ENCODE measurements at regions not wholly inside any gene's neighbourhood (a gene's known extent, or its start where the extent isn't known, plus 50 kb on each side); places are given as distances from the start of the nearest gene placed in this dataset.

GRCh38 chr9:121597698-121598166, 53.7 kb upstream of the DAB2IP start:
- Histone ChIP-seq H3K56ac (ENCODE audit: insufficient read length, low read depth, low read length) (no peak overlapping the region), H3K4me1 (ENCODE audit: insufficient read depth, low read length) (no peaks in the 10 kb centered on the region), H3K4ac (ENCODE audit: low read depth, low read length) (no peak overlapping the region), H3T11ph (ENCODE audit: low read length) (no peak overlapping the region), H3K23ac (ENCODE audit: insufficient read length, low read depth, low read length) (no peak overlapping the region), H2BK12ac (ENCODE audit: insufficient read length, low read depth, low read length) (no peak overlapping the region), H2AFZ (ENCODE audit: low read length) (no peak overlapping the region), H4K91ac (ENCODE audit: insufficient read length, low read depth, low read length) (no peak overlapping the region), H3K79me1 (ENCODE audit: insufficient read depth, low read depth, low read length, poor library complexity, severe bottlenecking) (no peaks in the 10 kb centered on the region), H3K9ac (ENCODE audit: extremely low read depth, insufficient read length, low read length) (no peak overlapping the region), H2BK120ac (ENCODE audit: low read depth, low read length, poor library complexity, severe bottlenecking) (no peak overlapping the region), H4K5ac (ENCODE audit: insufficient read length, low read depth, low read length) (no peak overlapping the region), H4K8ac (replicated peaks; ENCODE audit: insufficient read length, low read depth, low read length) (no peak overlapping the region), H3K27me3 (ENCODE audit: insufficient read depth, low read length) (no peaks in the 10 kb centered on the region), H2BK5ac (ENCODE audit: insufficient read length, low read length) (no peak overlapping the region), H2BK20ac (ENCODE audit: low read depth, low read length, poor library complexity, severe bottlenecking) (no peak overlapping the region), H3K79me2 (ENCODE audit: insufficient read depth, low read length) (no peaks in the 10 kb centered on the region), H4K20me1 (ENCODE audit: control insufficient read depth, insufficient read depth, insufficient read length) (no peaks in the 10 kb centered on the region), H3K14ac (ENCODE audit: insufficient read depth, low read length) (no peak overlapping the region), H3K4me2 (ENCODE audit: insufficient read depth, insufficient read length, low read length) (peak overlapping the region; percentile 72), H3K18ac (ENCODE audit: insufficient read length, low read depth, low read length) (peak overlapping the region; percentile 6), H3K23me2 (ENCODE audit: insufficient read length, low read depth, low read length, poor library complexity, severe bottlenecking) (peaks cover 17% of the 10 kb centered on the region), H2AK5ac (ENCODE audit: insufficient read length, low read length) (no peak overlapping the region), H3K27ac (ENCODE audit: insufficient read length, low read depth, low read length) (peak overlapping the region; percentile 8), H3K9me3 (ENCODE audit: control insufficient read depth, low read depth, low read length) (no peaks in the 10 kb centered on the region), H2BK15ac (ENCODE audit: low read depth, low read length) (no peak overlapping the region)
- H3K27ac Mint-ChIP-seq = peak overlapping the region; percentile 90 to 97 (median 95)
- peak overlapping the region; percentile 62 to 80 for H3K4me3 Mint-ChIP-seq
- WGBS (ENCODE audit: extremely low coverage, insufficient read length, low lambda C conversion rate) = no CpG with 5 or more reads among the region's 14 CpGs
- peaks cover 11 to 14% of the 10 kb centered on the region in 2 experiments for H3K4me1 Mint-ChIP-seq
- no peak for DNase-seq
- TF ChIP-seq CTCF (conservative IDR thresholded peaks at IDR 0.05) = no peak
- H3K36me3 Mint-ChIP-seq (ENCODE audit: insufficient read depth in 1 of 3, low read depth in 3 of 3) = peaks cover 4 to 11% (median 6%) of the 10 kb centered on the region in 3 experiments; a peak in 5 of 7 replicates
- H3K27me3 Mint-ChIP-seq (ENCODE audit: low read depth) = peaks cover 32% of the 10 kb centered on the region
- peaks cover 10 to 12% of the 10 kb centered on the region in 2 experiments for H3K9me3 Mint-ChIP-seq
